CD14-positive monocyte (primary cell): ENCODE measurements at regions not wholly inside any gene's neighbourhood (a gene's known extent, or its start where the extent isn't known, plus 50 kb on each side); places are given as distances from the start of the nearest gene placed in this dataset.

Experiments
- DNase-seq, 3 donors: peaks; one replicate each; pipeline ENCODE4 v3.0.0-alpha.2; 2011 to 2022
- H2AFZ ChIP-seq: 2 replicates; pipeline ENCODE4 v1.6.0; 2012; ENCODE audit warnings: mild to moderate bottlenecking, low read depth, low read length, inconsistent platforms; ENCODE audit not compliant: insufficient read depth, poor library complexity, severe bottlenecking
- H3K27ac ChIP-seq, 2 donors: 1 replicate in 1 of 2; 2 replicates in 1 of 2; pipeline ENCODE4 v1.5.1; 2012 to 2013; ENCODE audit warnings: low read length in 2 of 2, control low read depth in 1 of 2, inconsistent platforms in 1 of 2, low read depth in 1 of 2, mild to moderate bottlenecking in 1 of 2
- H3K27me3 ChIP-seq, 2 donors: one replicate each; pipeline versions ENCODE4 v1.6.0 to v1.6.1; 2011 to 2013; ENCODE audit warnings: low read length in 2 of 2; ENCODE audit not compliant: control insufficient read depth in 2 of 2, insufficient read depth in 2 of 2
- H3K36me3 ChIP-seq, 2 donors: replicated peaks in 1 of 2; 1 replicate in 1 of 2; 2 replicates in 1 of 2; pipeline versions ENCODE4 v1.5.1 to v1.6.1; 2012 to 2013; ENCODE audit warnings: low read length in 2 of 2, control low read depth in 1 of 2, inconsistent platforms in 1 of 2, mild to moderate bottlenecking in 1 of 2; ENCODE audit not compliant: insufficient read depth in 2 of 2, control insufficient read depth in 1 of 2
- H3K4me1 ChIP-seq, 2 donors: 1 replicate in 1 of 2; 2 replicates in 1 of 2; pipeline versions ENCODE4 v1.5.1 to v1.6.1; 2012 to 2013; ENCODE audit warnings: low read length in 2 of 2, control low read depth in 1 of 2, inconsistent platforms in 1 of 2, mild to moderate bottlenecking in 1 of 2, moderate library complexity in 1 of 2; ENCODE audit not compliant: insufficient read depth in 2 of 2, control insufficient read depth in 1 of 2
- H3K4me2 ChIP-seq: replicated peaks from 2 replicates; pipeline ENCODE3; 2012; ENCODE audit warnings: low read length, moderate library complexity, mild to moderate bottlenecking; ENCODE audit not compliant: poor library complexity, severe bottlenecking; ENCODE audit errors: extremely low read depth
- H3K4me3 ChIP-seq, 3 experiments: fragments of 200-600 bp in 1 of 3; sonication (generic) in 1 of 3; replicated peaks in 1 of 3; 1 replicate in 2 of 3; 2 replicates in 1 of 3; pipeline ENCODE4 v1.5.1; 2011 to 2013; ENCODE audit warnings: low read length in 3 of 3, mild to moderate bottlenecking in 3 of 3, control low read depth in 2 of 3, low read depth in 2 of 3, inconsistent platforms in 1 of 3, moderate library complexity in 1 of 3
- H3K79me2 ChIP-seq: 2 replicates; pipeline ENCODE4 v1.6.0; 2012; ENCODE audit warnings: mild to moderate bottlenecking, control low read depth, inconsistent platforms, low read length, moderate library complexity; ENCODE audit not compliant: insufficient read depth
- H3K9ac ChIP-seq: 2 replicates; pipeline ENCODE4 v1.6.0; 2017; ENCODE audit warnings: low read length, mild to moderate bottlenecking; ENCODE audit not compliant: insufficient read depth, poor library complexity, severe bottlenecking
- H3K9me3 ChIP-seq, 2 donors: replicated peaks in 1 of 2; 1 replicate in 1 of 2; 2 replicates in 1 of 2; pipeline versions ENCODE4 v1.5.1 to v1.6.1; 2012 to 2013; ENCODE audit warnings: low read length in 2 of 2, control low read depth in 1 of 2; ENCODE audit not compliant: control insufficient read depth in 1 of 2, insufficient read depth in 1 of 2
- H4K20me1 ChIP-seq: 2 replicates; pipeline ENCODE4 v1.6.0; 2012; ENCODE audit warnings: mild to moderate bottlenecking, low read length, control low read depth, moderate library complexity; ENCODE audit not compliant: insufficient read depth
- H3K27ac Mint-ChIP-seq, 7 donors: one replicate each; pipeline ENCODE4 v1.8.0; 2020; ENCODE audit warnings: mild to moderate bottlenecking in 7 of 7, mixed read lengths in 7 of 7, moderate library complexity in 6 of 7, inconsistent platforms in 2 of 7
- H3K27me3 Mint-ChIP-seq, 3 donors: one replicate each; pipeline ENCODE4 v1.8.0; 2021 to 2022; ENCODE audit warnings: low read depth in 3 of 3, mild to moderate bottlenecking in 3 of 3, mixed read lengths in 3 of 3, moderate library complexity in 3 of 3, inconsistent platforms in 1 of 3
- H3K36me3 Mint-ChIP-seq, 2 donors: one replicate each; pipeline ENCODE4 v1.8.0; 2020; ENCODE audit warnings: mixed read lengths in 2 of 2, inconsistent platforms in 1 of 2, mild to moderate bottlenecking in 1 of 2
- H3K4me1 Mint-ChIP-seq: one replicate; pipeline ENCODE4 v1.8.0; 2020; ENCODE audit warnings: mild to moderate bottlenecking, mixed read lengths
- H3K4me3 Mint-ChIP-seq, 2 donors: one replicate each; pipeline ENCODE4 v1.8.0; 2020; ENCODE audit warnings: mild to moderate bottlenecking in 2 of 2, mixed read lengths in 2 of 2, moderate library complexity in 1 of 2
- H3K9me3 Mint-ChIP-seq, 7 donors: one replicate each; pipeline ENCODE4 v1.8.0; 2020 to 2022; ENCODE audit warnings: mixed read lengths in 7 of 7, mild to moderate bottlenecking in 6 of 7, moderate library complexity in 6 of 7, inconsistent platforms in 2 of 7
- CTCF ChIP-seq: fragments of 200-600 bp; IDR thresholded peaks from one replicate; pipeline ENCODE4 v1.8.0; 2022; ENCODE audit warnings: antibody characterized with exemption, mild to moderate bottlenecking
- WGBS: methylation state at CpG from one replicate; pipeline ENCODE4 v1.1.5; 2013; ENCODE audit warnings: missing lambda C conversion rate; ENCODE audit not compliant: insufficient coverage; 5-methylcytosine and 5-hydroxymethylcytosine counted together
- intact Hi-C, 2 donors: fragments of 100-400 bp; cut with micrococcal nuclease; formaldehyde crosslinking; loops; one replicate each; pipeline versions ENCODE4 v1.15.0 to v1.15.1; 2023

GRCh38 chr2:128633501-128633900 lies 314.8 kb upstream of the HS6ST1 start:
- Histone ChIP-seq H3K27me3 (no peaks in the 10 kb centered on the region), H3K36me3 (no peaks in the 10 kb centered on the region), H3K9me3 (no peaks in the 10 kb centered on the region), H3K4me2 (no peak overlapping the region), H3K79me2 (no peaks in the 10 kb centered on the region), H3K9ac (no peak overlapping the region), H3K4me3 (no peak overlapping the region), H3K4me1 (peaks cover 8 to 9% of the 10 kb centered on the region in 2 donors), H4K20me1 (no peaks in the 10 kb centered on the region), H2AFZ (no peak overlapping the region), H3K27ac (no peak overlapping the region)
- Mint-ChIP-seq H3K4me3 (no peak overlapping the region), H3K4me1 (peaks cover 9% of the 10 kb centered on the region), H3K36me3 (no peaks in the 10 kb centered on the region), H3K27me3 (peaks cover 3 to 10% (median 6%) of the 10 kb centered on the region in 3 donors), H3K9me3 (peaks cover 0 to 2% (median 0%) of the 10 kb centered on the region in 7 donors), H3K27ac (no peak overlapping the region)
- intact Hi-C loops = no loop called here
- TF ChIP-seq CTCF = no peak
- no CpG with 5 or more reads among the region's 3 CpGs for WGBS
- DNase-seq = no peak

- no peak overlapping the region for H3K4me3 Mint-ChIP-seq
- DNase-seq = no peak
- no peak overlapping the region for H3K27ac ChIP-seq
- H3K4me3 ChIP-seq = no peak overlapping the region
- H3K4me1 ChIP-seq = peaks cover 15 to 21% of the 10 kb centered on the region in 2 donors
- no peak for TF ChIP-seq CTCF
- peaks cover 0 to 2% (median 0%) of the 10 kb centered on the region in 7 donors for H3K9me3 Mint-ChIP-seq
- H3K27me3 ChIP-seq = no peaks in the 10 kb centered on the region
- H2AFZ ChIP-seq = no peak overlapping the region
- no peaks in the 10 kb centered on the region for H3K79me2 ChIP-seq
- no peak overlapping the region for H3K9ac ChIP-seq
- 68% methylated on average over 5 of the region's 8 CpGs for WGBS
- H3K27me3 Mint-ChIP-seq = peaks cover 3 to 8% (median 4%) of the 10 kb centered on the region in 3 donors
- H3K27ac Mint-ChIP-seq = no peak overlapping the region
- no peak overlapping the region for H3K4me2 ChIP-seq
- H3K36me3 ChIP-seq = no peaks in the 10 kb centered on the region
- no peaks in the 10 kb centered on the region for H3K9me3 ChIP-seq
- H3K36me3 Mint-ChIP-seq = no peaks in the 10 kb centered on the region
- intact Hi-C loops = no loop called here
- H3K4me1 Mint-ChIP-seq = peaks cover 16% of the 10 kb centered on the region
- no peaks in the 10 kb centered on the region for H4K20me1 ChIP-seq
Measured at GRCh38 chr2:128635361-128635900, 316.8 kb upstream of the HS6ST1 start.
